DMS153 (cell line): ENCODE measurements at regions not wholly inside any gene's neighbourhood (a gene's known extent, or its start where the extent isn't known, plus 50 kb on each side); places are given as distances from the start of the nearest gene placed in this dataset.
A peak's percentile ranks its signal among the peaks of the same experiment; 100 is the strongest.

Source experiments
- DNase-seq: peaks from one replicate; lab custom pipeline; 2025; lab: John Stamatoyannopoulos, UW

GRCh38 chr2:42918041-42918440 is 125.7 kb upstream of the HAAO start:
- DNase-seq = no peak

GRCh38 chr2:42917425-42917927 is 125.1 kb upstream of the HAAO start:
- no peak for DNase-seq

GRCh38 chr2:42916324-42916723 is 123.9 kb upstream of the HAAO start:
- DNase-seq = no peak

GRCh38 chr2:42914860-42915259 is 122.5 kb upstream of the HAAO start:
- DNase-seq = no peak

- DNase-seq = no peak
These were observed 121.9 kb upstream of the HAAO start for GRCh38 chr2:42914314-42914713.

GRCh38 chr2:42913280-42913878 is 121.0 kb upstream of the HAAO start:
- DNase-seq = no peak

GRCh38 chr2:42910645-42911405 is 118.4 kb upstream of the HAAO start:
- no peak for DNase-seq

GRCh38 chr2:42909966-42910365 is 117.6 kb upstream of the HAAO start:
- no peak for DNase-seq

- DNase-seq = no peak
These were observed 116.3 kb upstream of the HAAO start for GRCh38 chr2:42908518-42909200.

- no peak for DNase-seq
These were observed 115.5 kb upstream of the HAAO start for GRCh38 chr2:42907835-42908234.

GRCh38 chr2:42906557-42907411 is 114.4 kb upstream of the HAAO start:
- peak; percentile 45 for DNase-seq

- DNase-seq = no peak
These were observed 113.8 kb upstream of the HAAO start for GRCh38 chr2:42906111-42906556.

- DNase-seq = no peak
These were observed 113.1 kb upstream of the HAAO start for GRCh38 chr2:42905341-42906110.

- no peak for DNase-seq
These were observed 112.1 kb upstream of the HAAO start for GRCh38 chr2:42904576-42904876.

- peak; percentile 95 for DNase-seq
These were observed 111.6 kb upstream of the HAAO start for GRCh38 chr2:42903821-42904575.

GRCh38 chr2:42902939-42903709 is 110.7 kb upstream of the HAAO start:
- DNase-seq = no peak

- DNase-seq = no peak
These were observed 108.8 kb upstream of the HAAO start for GRCh38 chr2:42901076-42901640.

GRCh38 chr2:42900289-42900891 is 108.0 kb upstream of the HAAO start:
- DNase-seq = no peak

- DNase-seq = no peak
These were observed 105.0 kb upstream of the HAAO start for GRCh38 chr2:42897358-42897757.
